NCI-H446 (cell line): ENCODE measurements at regions not wholly inside any gene's neighbourhood (a gene's known extent, or its start where the extent isn't known, plus 50 kb on each side); places are given as distances from the start of the nearest gene placed in this dataset.

Experiments used
- DNase-seq, 2 experiments: peaks; one replicate each; lab custom pipeline; 2025; lab: John Stamatoyannopoulos, UW

- DNase-seq, result no peak
These were observed 515.0 kb upstream of the FAT1 start for GRCh38 chr4:187238646-187239045.

- DNase-seq, result no peak
These were observed 528.2 kb upstream of the FAT1 start for GRCh38 chr4:187251896-187252295.

- no peak for DNase-seq
These were observed 533.2 kb upstream of the FAT1 start for GRCh38 chr4:187256897-187257296.

GRCh38 chr4:187258651-187259401 lies 535.2 kb upstream of the FAT1 start:
- DNase-seq, result no peak

- DNase-seq, result no peak
These were observed 545.3 kb upstream of the FAT1 start for GRCh38 chr4:187268940-187269339.

GRCh38 chr4:187270154-187270553 lies 546.5 kb upstream of the FAT1 start:
- DNase-seq, result no peak

- no peak for DNase-seq
These were observed 548.2 kb upstream of the FAT1 start for GRCh38 chr4:187271848-187272247.

GRCh38 chr4:187274153-187274552 lies 550.5 kb upstream of the FAT1 start:
- DNase-seq, result no peak

GRCh38 chr4:187276736-187277408 lies 553.2 kb upstream of the FAT1 start:
- no peak for DNase-seq

GRCh38 chr4:187283201-187283955 lies 559.7 kb upstream of the FAT1 start:
- DNase-seq, result no peak

- no peak for DNase-seq
These were observed 562.9 kb upstream of the FAT1 start for GRCh38 chr4:187286525-187286924.

GRCh38 chr4:187289371-187289770 lies 565.7 kb upstream of the FAT1 start:
- DNase-seq, result no peak

- DNase-seq, result no peak
These were observed 571.2 kb upstream of the FAT1 start for GRCh38 chr4:187294861-187295260.

GRCh38 chr4:187301923-187302322 lies 578.3 kb upstream of the FAT1 start:
- DNase-seq, result no peak

GRCh38 chr4:187302457-187303150 lies 578.9 kb upstream of the FAT1 start:
- DNase-seq, result no peak

GRCh38 chr4:187304133-187304532 lies 580.5 kb upstream of the FAT1 start:
- DNase-seq, result no peak

GRCh38 chr4:187307131-187307530 lies 583.5 kb upstream of the FAT1 start:
- DNase-seq, result no peak

GRCh38 chr4:187309456-187309855 lies 585.8 kb upstream of the FAT1 start:
- DNase-seq, result no peak

- DNase-seq, result no peak
These were observed 588.6 kb upstream of the FAT1 start for GRCh38 chr4:187312299-187312698.

- no peak for DNase-seq
These were observed 594.1 kb upstream of the FAT1 start for GRCh38 chr4:187317799-187318198.

- no peak for DNase-seq
These were observed 598.1 kb upstream of the FAT1 start for GRCh38 chr4:187321711-187322110.

GRCh38 chr4:187332141-187332540 lies 608.5 kb upstream of the FAT1 start:
- no peak for DNase-seq
